ENCODE measurements at regions not wholly inside any gene's neighbourhood (a gene's known extent, or its start where the extent isn't known, plus 50 kb on each side); places are given as distances from the start of the nearest gene placed in this dataset.

DNA sequence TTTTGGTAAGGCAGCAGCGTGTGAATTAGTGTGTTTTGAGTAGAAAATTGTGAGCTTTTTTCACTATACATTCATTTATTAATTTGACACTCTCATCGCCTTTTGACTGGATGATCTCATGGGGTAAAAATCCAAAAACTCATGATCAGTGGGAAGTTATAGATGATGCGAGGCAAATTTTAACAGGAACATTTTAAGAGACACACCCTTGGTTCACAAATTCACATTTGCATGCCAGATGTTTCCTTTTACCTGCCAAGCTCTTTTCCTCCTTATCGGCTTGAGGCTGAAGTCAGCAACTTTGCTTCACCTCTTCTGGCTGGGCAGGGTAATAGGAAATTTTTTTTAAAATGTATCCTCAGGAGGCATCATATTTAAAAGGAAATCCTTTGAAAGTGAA, 318.0 kb upstream of the HS3ST1 start:
- no peak for DNase-seq (ENCODE audit: low read depth)

DNA sequence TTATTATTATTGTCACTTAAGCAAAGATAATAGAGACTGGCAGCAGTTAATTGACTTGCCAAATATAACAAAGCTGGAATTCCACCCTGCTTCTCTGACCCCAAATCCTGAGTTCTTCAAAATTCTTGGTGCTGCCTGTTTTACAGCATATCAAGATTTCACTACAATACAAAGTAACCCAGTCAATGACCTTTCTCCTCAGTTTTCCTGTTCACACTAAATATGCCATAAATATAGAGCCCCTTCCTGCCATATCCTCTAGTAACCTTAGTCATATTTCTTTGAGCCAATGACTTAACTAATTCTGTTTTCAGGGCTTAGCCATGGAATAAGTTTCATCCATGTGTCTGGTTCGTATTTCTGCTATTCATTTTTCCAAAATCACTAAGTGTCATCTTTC, 315.3 kb upstream of the HS3ST1 start:
- DNase-seq (ENCODE audit: low read depth), result no peak

DNA sequence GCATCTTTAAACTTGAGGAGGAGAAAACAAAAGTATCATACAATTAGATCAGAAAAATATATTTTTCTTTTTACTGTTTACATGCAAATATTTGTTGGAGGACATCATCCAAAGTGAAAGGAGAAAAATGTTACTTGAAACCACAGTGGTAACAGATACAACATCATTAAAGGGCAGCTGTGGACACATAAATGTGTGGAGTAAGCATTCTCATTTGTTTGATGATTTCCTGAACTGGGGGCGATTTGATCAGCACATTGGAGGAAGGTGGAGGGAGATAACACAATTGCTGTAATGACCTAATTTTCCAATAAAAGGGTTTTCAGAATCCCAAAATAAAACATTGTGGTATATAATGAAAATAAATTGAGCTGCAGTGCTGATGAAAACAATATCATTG, 314.5 kb upstream of the HS3ST1 start:
- DNase-seq (ENCODE audit: low read depth), result no peak

DNA sequence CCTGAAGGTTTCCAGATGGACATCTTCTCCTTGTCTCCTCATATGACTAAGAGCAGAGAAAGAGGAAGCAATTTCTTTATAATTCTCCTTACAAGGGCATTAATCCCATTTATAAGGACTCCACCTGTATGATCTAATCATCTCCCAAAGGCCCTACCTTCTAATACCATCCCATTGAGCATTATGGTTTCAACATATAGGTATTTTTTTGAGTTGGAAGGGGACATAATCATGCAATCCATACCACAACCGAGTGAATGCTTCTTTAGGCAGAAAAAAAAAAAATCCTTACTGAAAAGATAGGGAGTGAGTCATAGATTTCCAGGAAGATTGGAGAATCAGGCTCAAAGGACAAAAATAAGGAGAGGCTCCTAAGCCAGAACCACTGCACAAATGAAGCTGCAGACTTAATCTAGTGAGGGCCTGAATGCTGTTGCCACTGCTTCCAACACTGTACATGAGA, 312.5 kb upstream of the HS3ST1 start:
- no peak for DNase-seq (ENCODE audit: low read depth)

DNA sequence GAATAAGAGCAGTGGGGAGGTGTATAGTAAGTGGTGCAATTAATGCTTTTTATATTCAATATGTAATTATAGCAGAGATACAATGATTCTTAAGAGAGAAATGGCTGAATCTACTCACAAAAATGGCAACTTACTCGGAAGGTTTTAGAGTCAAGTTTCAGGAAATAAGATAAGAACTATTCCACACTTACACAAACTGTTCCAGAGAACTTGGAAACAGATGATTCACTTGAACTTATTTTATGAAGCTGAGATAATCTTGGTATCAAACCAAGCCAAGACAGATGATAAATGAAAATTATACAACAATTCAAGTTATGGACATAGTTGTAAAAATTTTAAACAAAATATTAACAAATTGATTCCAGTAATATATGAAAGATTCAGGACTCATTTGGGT, 311.3 kb upstream of the HS3ST1 start:
- DNase-seq (ENCODE audit: low read depth), result no peak

DNA sequence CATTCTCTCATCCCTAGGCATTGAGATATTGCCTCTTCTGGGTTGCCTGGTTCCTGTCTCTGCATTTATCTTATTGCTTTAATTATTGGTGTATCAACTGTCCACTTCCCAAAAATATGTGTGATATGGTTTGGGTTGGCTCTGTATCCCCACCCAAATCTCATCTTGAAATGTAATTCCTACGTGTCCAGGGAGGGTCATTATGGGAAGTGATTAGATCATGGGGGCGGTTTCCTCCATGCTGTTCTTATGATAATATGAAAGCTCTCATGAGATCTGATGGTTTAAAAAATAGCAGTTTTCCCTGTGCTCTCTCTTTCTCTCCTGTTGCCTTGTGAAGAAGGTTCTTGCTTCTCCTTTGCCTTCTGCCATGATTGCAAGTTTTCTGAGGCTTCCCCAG, 308.3 kb upstream of the HS3ST1 start:
- DNase-seq (ENCODE audit: low read depth), result no peak

DNA sequence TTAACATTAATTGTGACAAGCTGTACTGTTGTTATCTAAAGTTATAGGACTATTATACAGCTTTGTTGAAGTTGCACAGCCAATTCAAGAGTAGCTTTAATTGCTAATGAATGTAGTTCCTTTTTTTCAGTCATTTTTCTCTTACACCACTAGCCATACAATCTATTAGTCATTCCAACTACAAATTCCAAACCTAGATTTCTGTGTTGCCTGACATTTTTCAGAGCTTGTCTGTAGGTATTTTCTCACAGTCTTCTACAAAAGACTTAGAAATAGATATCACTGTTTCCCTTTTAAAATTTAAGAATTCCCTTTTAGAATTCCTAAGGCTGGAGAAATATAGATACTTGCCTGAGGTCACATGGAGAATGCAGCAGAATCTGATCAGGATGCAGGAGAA, 307.0 kb upstream of the HS3ST1 start:
- no peak for DNase-seq (ENCODE audit: low read depth)

DNA sequence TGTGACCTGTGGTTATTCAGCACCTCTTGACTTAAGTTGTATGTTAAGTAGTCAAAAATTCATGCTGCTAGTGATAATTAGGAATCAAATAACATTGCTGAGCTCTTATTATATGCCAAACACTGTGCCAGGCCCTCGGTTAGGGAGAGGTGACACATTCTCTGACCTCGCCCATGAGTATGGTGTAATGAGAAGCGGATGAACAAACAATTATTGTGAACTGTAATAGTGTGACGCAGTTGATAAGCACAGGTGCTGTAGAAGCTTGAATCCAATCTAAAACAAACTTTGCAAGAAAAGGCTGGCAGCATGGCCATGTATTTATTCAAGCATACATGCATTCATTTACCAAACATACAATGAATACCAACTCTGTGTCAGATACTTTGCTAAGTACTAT, 303.5 kb upstream of the HS3ST1 start:
- no peak for DNase-seq (ENCODE audit: low read depth)

DNA sequence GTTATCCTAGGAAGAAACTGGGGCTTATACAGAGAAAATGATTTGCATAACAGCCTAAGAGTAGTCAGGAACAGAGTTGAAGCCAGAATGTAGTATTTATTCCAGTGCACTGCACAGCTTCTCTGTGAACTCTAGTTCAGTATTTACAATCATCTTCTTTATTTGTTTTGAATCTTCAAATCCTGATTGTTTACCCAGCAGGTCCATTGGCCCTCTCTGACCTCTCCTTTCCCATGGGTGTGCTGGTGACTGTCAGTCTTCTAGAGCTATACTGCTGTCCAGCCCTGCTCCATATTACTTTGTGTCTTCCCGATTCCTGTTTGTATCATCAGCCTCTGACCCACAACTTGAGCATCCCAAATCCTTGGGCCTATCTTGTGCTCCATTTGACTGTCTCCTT, 301.9 kb upstream of the HS3ST1 start:
- no peak for DNase-seq (ENCODE audit: low read depth)

DNA sequence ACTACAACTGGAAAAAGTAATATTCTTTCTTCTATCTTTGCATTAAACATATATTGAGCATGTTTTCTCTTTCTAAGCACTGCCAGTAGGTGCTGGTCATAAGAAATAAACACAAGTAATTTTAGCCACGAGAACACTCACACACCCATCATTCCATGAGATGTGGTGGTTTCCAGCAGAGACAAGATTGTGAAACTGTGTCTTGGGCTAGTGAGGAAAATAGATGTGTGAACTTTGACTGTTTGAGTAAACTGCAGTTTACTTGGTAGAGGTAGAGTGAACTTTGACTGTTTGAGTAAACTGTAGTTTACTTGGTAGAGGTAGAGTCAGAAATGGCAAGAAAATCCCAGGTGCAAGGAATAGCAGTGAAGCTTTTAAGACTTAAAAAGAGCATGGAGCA, 300.9 kb upstream of the HS3ST1 start:
- DNase-seq (ENCODE audit: low read depth), result no peak

DNA sequence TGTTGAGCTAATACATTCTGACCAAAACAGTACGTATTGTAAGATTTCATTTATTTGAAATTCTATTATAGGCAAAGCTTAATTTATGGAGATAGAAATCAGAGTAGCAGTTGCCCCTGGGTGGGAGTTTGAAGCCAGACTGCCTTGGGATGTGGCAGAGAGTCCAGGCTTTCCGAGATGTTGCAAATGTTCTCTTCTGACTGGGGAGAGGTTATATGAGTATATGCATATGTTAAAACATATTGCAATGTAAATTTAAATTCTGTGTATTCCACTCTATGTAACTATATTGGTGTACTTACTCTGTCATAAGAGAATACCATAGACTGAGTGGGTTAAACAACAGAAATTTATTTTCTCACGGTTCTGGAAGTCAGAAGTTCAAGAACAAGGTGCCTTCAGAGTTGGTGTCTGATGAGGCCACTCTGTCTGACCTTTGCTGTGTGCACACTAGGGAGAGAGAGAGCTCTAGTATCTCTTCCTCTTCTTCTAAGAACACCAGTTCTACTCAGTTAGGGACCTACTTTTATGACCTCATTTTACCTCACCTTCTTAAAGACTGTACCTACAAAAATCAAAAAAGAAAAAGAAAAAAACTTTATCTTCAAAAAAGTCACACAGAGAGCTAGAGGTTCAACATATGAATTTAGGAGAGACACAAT, 299.3 kb upstream of the HS3ST1 start:
- DNase-seq (ENCODE audit: low read depth), result no peak

DNA sequence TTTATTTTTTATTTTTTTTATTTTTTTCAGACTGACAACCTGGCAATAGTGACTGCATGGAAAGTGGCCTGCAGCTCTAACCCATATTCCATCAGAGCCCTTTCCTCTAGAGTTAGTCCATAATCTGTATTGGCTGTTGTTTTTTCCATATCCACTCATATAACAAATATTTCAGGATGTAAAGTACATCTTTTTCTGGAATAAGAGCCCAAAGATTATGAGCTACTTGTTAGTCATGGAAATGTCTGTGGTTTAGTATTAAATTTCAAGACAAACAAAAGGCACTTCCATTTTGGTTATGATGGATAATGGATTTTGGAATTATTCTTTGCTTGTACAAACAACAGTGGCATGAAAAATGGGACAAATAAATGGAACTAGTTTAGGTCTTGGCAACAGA, 296.0 kb upstream of the HS3ST1 start:
- no peak for DNase-seq (ENCODE audit: low read depth)

DNA sequence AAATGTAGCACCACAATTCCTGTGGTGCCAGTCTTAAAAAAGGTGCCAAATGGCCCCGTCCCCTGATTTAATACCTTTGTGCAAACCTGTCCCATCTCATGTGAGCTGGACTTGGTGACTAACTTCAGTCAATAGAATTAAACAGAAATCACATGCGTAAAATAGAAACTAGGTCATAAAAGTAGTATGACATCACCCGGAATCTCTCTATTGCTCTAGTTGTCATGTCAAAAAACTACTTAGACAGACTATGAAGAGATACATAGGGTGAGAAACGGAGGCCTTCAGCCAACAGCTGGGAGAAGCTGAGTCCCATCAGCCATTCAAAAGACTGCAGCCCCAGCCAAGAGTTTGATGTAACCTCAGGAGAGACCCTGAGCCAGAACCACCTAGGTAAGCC, 293.5 kb upstream of the HS3ST1 start:
- DNase-seq (ENCODE audit: low read depth), result no peak

DNA sequence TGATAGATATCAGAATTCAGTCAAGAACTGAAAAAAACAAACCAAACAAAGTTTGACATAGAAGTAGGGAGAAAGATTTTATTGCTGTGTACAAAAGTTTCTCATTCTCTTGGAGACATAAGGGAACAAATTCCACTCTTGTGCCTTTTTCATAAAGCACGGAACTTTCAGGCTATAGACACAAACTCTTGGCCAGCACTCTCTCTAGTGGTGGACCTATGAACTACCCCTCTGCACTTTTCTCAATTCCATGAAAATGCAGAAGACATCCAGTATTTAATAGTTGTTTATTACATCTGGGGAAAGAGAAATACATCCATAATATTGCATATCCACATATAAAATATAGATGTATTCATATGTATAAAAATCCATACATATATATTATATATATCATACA, 291.6 kb upstream of the HS3ST1 start:
- DNase-seq (ENCODE audit: low read depth), result no peak

DNA sequence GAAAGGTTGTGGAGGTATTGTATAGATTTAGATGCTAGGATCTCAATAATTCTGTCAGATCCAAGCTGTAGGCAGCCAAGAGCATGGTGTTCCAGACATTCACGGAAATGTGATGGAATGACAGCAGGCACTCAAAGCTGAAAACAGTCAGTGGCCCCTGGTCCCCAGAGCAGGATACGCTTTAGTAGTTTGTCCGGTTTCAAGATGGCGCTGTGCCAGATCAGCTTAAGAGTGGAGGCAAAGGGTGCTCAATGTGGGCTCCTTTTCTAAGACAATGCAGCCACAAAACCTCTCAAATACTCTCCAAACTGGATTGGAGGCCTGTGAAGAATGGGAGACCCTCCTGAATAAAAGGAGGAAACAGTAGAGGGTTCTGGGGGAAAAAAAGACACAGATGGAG, 291.2 kb upstream of the HS3ST1 start:
- DNase-seq (ENCODE audit: low read depth), result no peak

DNA sequence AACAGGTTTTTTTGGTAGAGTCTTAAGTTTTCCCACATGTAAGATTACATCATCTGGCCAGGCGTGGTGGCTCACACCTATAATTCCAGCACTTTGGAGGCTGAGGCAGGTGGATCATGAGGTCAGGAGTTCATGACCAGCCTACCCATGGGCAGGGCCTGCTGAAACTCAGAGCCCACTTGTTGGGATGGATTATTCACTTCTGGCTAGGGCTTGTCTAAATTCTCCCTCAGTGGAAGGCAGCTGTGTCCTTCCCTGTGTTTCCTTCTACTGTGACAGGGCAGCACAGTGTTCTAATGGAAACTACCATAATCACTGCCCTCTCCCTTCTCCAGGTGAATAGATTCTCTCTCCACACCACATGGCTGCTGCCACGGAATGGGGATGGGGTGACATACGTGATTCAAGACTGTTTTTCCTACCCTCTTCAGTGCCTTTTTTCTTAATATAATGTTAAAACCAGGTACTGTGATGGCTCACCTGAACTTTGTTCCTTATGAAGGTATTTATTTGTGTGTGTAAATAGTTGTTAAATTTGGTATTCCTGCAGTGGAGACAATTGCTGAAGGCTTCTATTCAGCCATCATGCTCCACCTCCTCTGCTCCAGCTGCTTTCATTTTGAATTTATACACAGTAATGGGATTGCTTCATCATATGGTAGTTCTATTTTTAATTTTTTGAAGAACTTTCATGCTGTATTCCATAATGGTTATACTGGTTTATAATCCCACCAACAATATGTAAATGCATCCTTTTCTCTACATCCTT, 287.2 kb upstream of the HS3ST1 start:
- DNase-seq (ENCODE audit: low read depth), result no peak

DNA sequence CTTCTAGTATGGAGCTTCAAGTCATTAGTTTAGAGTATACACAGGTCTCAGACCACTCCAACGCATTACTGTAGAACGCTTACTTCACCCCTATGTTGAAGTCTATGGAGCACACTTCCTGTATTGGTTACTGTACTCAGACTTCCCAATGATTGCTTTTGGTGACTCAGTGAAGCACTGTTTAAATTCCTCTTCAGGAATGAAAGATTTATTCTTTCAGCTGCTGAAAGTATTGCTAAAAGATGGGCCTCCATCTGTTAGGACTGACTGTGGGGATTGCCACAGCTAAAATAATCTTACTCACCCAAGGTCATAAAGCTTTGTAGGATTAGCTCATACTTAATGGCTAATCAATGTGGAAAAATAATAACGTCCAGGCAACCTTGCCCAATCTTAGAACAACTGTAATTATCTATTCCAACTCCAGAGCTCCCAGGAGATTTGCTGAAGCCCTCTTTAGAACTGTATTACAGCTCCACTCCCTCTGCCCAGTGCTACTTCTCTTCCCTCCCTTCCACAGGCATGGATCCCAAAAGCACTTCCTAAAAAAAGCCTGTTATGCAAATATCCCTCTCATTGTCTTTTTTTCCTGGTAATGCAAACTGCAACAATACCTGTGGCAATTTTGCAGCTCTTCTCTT, 281.9 kb upstream of the HS3ST1 start:
- DNase-seq (ENCODE audit: low read depth), result no peak

DNA sequence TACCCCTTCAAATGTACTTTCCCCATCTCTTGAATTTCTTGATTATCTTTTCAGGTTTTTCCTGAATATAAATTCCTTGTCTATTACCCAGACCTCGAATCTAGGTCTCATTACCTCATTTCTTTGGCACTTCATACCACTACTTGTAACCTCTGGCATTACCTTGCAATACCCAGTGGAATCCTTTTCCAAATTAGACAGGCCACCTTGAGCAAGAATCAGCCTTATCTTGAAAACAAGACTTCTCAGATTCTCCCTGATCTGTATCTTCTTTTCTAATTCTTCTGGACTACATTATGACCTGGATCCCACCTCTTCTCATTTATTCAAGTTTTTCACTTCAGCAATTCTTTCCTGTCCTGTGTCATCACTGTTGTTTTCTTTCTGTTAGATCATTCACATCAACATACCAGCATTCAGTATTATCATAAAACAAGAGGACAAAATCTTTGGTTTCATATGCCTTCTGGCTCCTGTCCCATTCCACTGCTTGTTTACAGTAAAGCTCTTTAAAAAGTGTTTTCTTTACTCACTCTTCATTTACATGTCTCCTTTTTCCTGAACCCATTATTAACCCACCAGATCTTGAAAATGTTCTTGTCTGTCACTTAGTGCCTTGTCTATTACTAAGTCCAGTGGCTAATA, 275.6 kb upstream of the HS3ST1 start:
- DNase-seq (ENCODE audit: low read depth), result no peak

DNA sequence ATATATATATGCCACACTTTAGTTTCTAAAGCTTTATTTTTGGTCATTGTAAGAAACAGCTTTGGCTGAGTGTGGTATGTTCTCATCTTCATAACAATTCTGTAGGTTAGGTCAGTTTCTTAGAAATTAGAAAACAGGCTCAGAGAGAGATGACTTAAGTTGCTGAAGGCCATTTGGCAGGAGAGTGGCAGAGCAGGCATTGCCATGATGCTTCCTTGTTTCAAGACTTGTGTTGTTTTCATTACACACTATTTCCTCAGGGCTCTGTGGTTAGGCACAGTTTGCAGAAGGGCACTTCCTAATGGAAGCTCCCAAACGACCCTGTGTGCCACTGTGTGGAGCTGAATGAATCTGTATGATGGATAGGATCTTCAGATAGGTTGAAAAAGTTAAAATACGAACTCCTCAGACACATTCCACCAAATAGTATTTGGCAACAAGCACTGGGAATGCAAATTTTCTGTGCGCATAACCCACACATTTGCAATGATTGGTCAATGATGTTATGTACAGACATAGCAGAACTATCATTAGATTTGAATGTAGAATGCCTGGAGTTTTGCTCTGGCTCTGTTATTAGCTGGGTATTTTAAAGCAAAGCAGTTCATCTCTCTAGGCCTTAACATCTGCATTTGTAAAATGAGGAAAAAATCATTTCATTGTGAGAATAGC, 274.3 kb upstream of the HS3ST1 start:
- DNase-seq (ENCODE audit: low read depth), result no peak

DNA sequence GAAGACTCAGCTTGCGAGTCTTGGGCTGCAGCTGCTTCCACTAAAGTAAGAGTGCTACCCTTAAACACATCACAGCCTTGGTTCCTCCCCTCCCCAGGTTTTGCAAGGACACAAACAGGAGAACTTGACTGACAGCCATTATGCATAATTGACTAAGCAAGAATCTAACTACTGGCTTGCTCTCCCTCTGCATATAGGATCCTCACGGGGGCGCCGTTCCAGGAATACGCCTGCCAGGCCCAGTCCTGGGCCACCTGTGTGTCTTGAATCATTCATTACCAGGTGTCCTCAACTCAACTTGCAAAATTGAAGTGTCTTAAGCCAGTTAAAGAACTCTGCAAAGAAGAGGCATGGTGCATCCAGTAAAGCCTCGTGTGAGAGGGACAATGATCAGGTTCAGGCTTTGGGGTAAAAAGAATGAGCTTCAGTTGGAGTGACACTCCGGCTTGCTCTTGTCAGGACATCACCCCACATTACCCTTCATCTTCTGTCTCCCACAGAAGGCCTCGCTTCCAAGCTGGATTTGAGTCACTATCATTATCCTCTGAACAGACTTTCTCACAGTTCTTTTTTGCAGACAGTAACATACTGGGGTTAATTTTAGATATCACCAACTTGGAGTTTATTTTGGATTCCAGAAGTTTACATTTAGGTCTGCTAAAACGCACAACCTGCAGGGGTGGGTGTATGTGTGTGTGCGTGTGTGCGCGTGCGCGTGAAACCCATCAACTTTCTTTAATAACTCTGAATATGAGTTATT, 273.5 kb upstream of the HS3ST1 start:
- DNase-seq (ENCODE audit: low read depth), result no peak

DNA sequence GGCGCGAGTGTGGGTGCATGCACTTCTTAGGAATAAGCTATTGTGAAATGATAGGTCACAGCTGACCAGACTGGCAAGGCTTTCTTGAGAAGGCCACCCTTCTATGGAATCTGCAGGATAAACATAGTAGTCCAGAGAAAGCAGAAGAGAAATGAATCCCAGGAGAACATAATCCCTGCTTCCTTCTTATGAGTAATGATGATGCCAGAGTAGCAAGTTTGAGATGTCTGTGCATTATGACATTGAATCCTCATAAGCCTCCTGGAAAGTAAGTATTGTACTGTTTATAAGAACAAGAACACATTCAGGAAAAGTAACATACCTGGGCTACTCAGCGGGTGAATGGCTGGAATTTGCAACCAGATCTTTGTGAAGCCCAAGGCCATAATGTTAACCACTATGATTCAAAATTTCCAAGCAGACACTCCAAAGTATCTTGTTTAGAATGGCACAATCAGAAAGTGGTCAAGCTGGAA, 272.1 kb upstream of the HS3ST1 start:
- DNase-seq (ENCODE audit: low read depth), result no peak
